GM21515 (cell line): ENCODE measurements at regions not wholly inside any gene's neighbourhood (a gene's known extent, or its start where the extent isn't known, plus 50 kb on each side); places are given as distances from the start of the nearest gene placed in this dataset.

Experiments used
- ATAC-seq: cut with Tn5 transposase; IDR thresholded peaks from one replicate; pipeline ENCODE4 v1.9.1; 2021; ENCODE audit not compliant: unreplicated experiment

DNA sequence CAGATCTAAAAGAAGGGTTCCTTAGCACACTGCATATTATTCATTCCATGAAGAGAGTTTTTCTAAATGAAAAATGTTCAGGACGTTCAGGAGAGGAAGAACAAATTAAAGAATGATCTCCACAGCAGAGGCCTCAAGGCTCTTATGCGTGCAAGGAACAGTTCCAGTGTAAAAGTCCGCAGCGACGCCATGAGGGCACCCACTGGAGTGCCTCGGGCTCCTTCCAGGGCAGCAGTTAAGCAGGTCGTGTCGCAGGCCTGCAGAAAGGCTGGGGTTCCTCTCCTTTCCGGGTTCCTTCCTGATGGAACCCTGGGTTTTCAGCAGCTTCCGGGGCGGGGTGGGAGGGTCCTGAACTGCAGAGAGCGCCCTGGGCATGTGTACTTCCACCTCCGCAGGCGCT lies 87.1 kb upstream of the SELENOP start:
- ATAC-seq = no peak

DNA sequence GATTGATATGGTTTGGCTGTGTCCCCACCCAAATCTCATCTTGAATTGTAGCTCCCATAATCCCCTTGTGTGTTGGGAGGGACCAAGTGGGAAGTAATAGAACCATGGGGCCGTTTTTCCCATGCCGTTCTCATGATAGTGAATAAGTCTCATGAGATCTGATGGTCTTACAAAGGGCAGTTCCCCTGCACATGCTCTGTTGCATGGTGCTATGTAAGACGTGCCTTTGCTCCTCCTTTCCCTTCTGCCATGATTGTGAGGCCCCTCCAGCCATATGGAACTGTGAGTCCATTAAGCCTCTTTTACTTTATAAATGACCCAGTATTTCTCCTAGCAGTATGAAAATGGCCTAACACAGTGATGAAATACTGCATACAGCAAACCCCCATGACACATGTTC lies 84.8 kb upstream of the SELENOP start:
- ATAC-seq = no peak

DNA sequence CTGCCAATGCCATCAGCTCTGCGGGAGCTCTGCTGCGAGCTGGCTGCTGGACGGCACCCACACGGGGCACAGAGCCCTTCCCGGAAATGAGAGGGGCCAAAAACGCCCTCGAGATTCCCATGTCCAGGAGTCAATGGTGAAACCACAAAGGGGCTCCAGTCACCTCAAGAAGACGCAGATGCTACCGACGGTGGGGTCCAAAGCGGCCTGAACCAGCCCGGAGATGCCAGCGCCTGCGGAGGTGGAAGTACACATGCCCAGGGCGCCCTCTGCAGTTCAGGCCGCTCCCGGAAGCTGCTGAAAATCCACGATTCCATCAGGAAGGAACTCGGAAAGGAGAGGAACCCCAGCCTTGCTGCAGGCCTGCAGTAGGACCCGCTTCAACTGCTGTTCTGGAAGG lies 82.4 kb upstream of the SELENOP start:
- ATAC-seq = no peak

DNA sequence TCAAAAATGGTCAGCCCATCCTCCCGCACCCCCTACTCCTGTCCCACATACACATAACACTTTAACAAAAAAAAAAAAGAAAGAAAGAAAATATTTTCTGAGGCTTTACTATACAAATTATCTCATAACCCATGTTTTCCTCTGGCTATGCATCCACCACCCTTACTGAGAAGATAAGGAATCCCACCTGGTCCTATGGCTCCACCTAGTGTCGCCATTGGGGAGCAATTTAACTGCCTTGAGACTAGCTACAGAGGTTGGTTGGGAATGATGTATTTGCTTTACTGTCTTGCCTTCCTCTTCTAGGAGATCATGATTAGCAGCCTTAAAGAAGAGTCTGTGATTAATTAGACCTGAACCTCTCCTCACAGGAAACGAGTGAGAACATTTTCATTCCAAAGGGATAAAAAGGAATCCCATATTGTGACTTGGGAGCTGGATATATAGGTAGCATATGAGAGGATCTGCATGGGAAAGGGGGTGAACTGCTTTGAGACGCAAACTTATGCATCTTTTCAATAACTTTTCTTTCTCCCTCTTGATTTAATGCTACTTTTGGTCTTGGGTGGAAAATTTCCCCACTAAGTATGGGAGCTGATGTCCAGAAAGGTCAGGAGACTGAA lies 77.7 kb upstream of the SELENOP start:
- peak; percentile 93 for ATAC-seq

DNA sequence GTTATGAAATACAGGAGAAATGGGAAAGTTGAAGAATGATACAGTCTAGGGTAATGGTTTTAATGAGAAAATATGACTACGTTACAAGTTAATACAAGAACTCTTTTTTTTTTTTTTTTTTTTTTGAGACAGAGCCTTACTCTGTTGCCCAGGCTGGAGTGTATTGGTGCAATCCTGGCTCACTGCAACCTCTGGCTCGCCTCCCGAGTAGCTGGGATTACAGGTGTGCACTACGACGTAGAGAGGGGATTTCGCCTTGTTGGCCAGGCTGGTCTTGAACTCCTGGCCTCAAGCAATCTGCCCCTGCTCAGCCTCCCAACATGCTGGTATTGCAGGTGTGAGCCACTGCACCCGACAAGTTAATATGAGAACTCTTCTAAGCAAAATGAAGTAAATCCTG lies 77.1 kb upstream of the SELENOP start:
- no peak for ATAC-seq

DNA sequence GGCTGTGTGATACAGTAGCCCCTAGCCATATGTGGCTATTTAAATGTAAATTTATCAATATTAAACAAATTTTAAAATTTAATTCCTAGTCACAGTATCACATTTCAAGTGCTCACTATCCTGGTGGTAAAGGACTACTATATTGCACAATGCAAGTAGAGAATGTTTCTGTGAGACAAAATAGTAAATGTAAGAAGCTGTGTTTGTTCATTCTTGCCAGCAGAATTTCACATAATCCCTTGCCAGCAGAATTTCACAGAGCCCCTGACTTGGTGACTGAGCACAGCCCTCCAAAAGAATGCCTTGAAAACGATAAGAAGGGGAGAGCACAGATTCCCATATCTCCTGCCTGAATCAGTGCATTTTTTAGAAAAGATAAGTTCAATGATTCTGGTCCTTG lies 75.9 kb upstream of the SELENOP start:
- ATAC-seq = no peak

DNA sequence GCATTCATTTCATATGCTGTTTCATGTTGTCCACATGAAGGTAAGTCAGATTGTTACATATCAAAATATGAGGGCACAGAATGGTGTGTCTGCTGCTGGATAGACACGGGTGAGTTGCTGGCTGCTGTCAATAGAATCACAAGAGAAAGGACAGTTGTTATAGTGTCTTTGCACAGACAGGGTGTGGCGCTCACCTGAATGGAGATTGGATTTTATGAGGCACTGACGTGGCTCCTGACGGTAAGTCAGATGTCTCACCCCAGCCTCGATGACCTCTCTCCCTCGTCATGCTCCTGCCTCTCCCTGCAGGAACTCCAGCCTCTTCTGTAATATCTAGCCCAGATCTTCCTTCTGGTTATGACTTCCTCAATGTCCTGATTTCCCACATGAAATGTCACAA lies 75.4 kb upstream of the SELENOP start:
- ATAC-seq = no peak

DNA sequence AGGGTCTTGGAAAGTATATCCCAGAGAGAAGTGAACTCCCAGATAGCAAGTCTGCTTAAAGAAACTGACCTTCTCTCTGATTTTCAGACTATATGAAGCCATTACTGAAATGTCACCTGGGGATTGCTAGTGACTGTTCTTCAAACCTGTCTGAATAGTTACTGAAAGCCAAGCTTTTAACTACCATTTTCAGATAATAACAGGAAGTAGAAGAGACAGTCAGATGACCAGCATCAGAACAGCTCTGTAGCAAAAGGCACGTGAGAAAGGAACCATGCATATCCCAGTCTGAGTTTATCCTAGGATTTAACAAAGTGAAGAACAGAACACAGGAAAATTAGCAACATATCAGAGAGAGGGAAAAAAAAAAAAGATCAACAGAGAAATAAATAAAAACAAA lies 74.9 kb upstream of the SELENOP start:
- ATAC-seq = no peak

DNA sequence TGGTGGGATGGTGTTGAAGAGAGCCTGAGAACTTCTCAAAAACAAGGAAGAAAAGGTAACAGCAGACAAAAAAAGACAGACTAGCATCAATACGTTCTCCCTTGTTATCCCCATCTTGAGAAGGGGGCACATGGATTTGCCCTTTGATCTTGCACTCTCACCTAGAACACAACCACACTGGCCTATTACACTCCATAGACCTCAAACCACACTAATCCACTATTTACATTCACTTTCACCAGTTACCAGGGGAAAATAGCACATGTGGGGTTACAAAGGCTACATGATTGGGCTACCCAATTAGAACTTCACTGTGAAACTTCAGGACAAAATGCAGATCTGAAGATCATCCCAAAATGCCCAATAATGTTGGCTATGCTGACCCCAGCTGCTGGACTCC lies 72.6 kb upstream of the SELENOP start:
- no peak for ATAC-seq

DNA sequence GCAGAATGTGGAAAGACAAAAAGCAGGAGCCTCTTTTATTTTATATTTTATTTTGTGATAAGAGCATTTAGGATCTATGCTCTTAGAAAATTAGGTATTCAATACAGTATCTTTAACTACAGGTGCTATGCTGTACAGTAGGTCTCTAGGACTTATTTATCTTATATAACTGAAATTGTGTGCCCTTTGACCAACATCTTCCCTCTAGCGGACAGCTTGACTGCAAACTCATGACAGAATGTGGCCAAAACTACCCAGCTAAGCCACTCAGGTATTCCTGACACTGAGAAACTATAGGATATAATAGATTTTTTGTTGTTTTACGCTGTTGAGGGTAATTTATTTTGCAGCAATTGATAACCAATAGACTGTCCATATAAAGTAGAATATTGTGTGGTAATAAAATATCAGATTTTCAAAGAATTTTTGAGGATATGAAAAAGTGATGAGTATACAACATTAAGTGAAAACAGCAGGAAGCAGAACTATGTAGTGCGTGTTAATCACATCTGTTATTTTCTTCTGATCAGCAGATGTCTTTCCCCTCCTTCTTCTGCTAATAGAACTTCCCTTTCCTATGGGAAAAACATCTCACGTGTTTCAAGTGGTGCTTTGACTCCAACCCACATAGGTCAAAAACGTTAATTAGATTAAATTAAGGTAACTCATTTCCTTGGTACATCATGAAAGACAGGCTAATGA lies 69.9 kb upstream of the SELENOP start:
- no peak for ATAC-seq

DNA sequence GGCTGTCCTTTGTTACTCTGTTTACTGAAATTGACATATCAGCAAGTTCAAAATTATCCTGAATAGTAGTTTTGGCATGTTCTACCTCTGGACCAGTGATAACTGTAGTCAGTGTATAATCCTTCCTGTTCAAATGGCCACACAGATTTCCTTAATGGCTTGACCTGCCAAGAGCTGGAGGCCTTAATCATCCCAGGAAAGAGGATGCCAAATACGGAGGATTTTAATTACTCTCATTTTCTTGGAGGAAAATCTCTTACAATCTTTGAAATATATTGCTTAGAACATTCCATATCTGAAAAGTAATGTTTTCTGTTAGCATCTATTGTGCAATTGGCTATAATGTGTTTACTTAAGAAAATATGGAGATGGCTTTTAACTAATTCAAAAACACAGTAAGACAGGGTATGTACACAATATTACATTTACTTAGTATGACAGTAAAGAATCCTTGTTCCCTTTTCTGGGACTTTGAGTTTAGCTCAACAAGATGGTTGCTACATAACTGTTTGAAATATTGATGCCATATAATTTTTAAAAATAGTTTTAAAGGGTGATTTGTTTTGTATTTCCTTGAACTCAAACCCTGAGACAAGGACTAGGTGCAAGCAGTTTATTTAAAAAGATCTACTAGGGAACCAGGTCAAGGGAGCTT lies 68.9 kb upstream of the SELENOP start:
- no peak for ATAC-seq

DNA sequence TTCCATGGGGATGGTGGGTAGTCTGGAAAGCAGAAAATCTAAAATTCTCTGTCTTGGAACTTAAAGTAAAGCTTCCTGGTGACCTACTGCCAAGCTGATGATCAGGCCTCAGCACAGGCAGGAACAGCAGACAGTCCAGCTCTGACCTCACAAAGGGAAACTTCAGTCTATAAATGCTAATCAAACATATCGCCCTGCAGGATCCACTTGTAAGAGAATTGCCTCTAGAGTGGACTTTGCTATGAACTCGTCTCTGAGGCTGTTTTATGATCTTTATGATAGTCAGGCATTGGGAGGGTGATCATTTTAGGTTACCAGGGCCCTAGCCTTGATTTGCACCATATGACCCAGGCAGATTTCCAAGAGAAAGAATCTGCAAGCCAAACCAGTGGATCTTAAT lies 67.6 kb upstream of the SELENOP start:
- no peak for ATAC-seq

DNA sequence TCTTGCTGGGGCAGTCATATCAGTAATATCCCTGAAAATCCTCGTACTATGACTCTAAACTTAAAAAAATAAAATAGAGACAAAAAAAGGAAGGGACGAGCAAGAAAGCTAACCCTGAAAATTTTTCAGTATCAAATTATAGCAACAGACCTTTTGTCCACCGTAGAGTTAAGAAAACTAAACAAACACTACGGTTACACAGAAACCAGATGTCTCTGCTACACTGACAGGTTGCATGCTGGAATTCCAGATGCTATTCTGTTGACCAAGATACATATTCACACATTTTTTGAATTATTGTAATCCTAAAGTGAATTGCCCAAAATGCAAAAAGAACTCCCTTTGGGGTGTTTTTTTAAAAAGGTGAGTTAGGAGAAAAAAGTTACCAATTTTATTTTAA lies 66.9 kb upstream of the SELENOP start:
- ATAC-seq = no peak

DNA sequence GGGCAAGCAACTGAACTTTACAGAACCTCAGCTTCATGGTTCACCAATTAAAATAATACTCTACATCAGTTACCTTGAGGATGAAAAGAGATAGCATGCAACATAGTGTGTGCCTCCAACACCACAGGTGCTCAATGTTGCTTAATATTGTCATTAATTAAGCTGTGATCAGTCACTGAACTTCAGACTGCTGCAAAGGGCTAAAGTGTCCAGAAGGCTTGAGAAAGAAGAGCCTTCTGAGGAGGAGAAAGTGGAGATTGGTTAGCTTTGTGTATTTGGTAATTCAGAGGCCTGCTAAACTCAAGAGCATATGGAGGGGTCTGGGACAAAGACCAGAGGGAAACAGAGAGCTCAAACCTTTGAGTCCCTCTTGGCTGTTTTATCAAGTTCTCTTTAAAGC lies 66.3 kb upstream of the SELENOP start:
- no peak for ATAC-seq

DNA sequence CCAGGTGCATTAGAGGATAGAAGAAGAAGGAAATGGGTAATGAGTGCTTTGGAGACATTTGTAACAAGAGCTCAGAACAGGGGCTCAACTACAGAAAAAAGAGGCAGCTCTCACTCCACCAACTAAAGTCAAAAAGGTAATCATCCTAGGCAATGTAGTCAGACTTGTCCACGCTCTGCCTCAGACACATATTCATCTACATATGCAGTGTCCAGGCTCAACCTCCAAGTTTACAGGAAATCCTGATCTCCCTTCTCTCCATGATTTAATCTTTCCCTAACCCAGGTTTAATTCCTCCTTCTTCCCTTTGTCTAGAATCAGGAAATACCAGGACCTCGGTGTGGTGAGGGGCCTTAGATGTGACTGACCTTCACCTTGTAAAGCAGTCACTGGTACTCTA lies 65.7 kb upstream of the SELENOP start:
- no peak for ATAC-seq

DNA sequence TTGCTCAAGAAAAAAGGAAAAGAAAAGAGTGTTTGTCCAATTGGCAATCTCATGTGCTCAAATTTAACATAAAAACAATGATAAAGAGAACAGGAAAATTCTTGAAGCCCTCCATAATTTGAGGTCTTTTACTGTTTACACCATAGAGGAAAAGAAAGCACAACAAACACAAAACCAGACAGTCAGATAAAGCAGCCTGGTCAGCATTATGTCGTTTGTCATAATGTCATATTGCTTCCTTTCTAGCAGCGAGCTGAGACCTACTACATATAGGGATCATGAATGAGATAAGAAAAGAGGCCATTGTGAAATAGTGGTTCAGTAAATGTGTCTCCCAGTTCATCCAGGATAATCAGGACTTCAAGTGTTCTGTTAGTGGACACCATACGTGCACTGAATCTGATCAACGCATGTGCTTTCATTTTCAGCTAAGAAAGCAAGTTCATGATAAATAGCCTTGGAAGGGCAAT lies 64.7 kb upstream of the SELENOP start:
- ATAC-seq = no peak

DNA sequence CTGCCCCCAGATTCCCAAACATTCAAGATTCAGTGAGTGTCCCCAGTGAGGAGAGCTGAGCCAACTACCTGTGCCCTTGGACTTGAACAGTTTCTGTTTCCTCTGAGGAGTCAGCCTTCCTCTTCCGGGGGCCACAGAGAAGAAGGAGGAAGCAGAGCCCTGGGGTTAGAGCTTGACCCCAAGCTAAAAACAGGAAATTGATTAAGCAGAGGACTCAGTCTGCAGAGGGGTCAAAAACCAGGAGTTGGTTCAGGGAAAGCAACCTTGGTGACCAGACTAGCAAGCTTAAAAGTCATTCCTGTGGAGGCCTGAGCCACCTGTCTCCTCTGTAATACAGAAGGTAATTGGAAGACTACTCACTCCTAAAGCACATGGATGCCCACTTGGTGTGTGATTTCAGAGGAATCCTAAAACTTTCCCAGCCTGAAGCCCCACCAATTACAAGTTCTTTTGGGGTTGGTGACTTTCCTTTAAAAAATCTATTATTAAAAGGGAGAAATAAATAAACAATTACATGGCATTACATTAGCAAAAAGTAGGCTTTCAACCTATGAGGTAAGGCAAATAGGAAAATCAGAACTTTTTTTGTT lies 64.2 kb upstream of the SELENOP start:
- ATAC-seq = no peak

DNA sequence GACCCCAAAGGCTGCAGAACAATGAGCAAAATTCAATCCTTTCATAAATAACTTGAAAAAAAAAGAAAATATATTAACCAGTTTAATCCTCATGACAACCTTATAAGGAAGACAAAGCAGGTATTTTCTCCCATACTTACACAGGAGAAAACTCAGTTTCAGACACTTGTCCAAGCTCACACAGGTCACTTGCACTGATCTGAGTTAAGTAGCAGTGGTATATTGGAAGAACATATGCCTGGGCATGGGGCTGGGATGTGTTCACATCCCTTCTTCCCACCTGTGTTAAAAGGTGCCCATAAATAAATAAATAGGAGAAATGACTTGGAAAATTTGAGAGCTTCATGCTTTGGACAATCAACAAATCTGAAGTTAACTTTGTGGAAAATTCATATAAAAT lies 63.5 kb upstream of the SELENOP start:
- no peak for ATAC-seq

DNA sequence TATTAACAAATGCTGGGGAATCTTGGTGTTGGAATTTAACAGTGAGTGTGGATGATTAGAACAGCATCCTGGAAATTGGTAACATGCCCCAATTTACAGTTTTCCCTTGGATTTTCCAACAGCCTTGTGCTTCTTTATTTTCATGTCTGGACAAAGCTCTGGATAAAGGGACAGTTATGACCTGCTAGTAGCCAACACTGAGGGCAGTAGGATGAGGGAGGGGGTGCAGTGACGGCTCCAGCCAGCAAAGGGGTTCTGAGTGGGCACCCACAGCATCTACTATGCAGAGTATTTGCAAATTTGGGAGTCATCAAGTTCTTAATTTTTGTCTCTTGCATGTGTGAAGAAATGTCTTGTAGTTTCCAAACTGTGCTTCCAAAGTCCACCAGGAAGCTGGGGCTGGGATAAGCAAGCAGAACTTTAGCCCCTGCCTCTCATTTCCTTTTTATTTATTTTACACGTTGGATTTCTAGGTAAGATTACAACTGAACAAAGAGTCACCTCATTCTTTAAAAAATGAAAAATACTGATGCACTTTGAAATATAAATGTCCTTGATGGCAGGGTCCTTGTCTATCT lies 63.0 kb upstream of the SELENOP start:
- no peak for ATAC-seq

DNA sequence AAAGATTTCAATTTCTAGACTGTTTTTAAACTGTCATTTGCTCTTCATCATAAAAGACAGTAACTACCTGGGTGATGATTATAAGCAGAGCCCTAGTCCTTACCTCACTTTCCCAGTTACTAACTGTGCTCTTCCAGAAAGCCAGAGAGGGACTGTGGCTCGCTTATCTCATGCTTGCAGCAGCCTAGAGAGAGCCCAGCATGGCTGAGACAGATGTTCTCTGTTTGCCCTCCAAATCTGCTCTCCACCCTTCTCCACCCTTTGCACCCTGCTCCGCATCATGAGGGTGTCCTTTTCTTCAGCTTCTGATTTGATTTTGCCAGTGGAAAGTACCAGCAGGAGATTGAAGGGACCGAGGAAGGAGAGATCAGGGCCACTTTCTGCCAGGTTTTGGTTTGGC lies 61.2 kb upstream of the SELENOP start:
- ATAC-seq = no peak

DNA sequence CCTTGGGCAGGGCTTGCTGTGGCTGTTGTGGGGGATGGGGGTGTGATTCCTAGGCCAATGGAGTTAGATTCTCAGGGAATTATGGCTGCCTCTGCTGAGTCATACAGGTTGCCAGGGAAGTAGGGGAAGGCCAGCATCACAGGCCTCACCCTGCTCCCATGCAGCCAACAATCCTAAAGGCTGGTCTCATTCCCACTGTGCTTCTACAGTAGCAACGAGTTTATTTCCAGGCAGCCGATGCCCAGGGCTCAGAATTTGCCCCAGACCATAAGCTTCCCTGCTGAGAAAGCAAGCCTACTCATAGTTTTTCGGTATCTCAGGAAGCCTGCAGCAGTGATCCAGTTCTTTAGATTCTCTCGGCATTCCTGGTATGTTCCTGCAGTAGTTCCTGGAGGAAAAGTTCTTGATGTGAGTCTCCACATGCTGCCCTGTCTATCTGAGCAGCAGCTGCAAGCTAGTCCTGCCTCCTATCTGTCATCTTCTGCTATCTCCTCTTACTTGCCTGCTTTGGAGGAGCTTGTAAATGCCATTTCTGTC lies 59.3 kb upstream of the SELENOP start:
- no peak for ATAC-seq
